ENCODE measurements at regions not wholly inside any gene's neighbourhood (a gene's known extent, or its start where the extent isn't known, plus 50 kb on each side); places are given as distances from the start of the nearest gene placed in this dataset.

DNA sequence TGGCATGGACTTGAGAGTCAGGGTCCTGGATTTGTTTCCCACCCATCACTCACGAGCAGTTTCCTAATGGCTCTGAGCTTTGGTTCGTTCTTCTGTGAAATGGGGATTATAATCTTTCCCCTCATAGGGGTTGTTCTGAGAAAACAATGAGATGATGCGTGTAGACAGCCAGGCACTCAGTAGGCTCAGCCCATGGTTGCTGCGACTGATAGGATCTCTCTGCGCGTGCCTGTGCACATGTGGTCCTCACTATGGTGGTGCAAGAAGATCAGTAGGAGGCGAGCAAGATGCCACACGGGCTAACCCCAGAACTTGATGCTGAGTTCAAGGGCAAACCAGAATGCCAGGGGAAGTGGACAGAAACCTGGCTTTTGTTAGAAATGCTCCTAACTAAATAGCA is 153.5 kb upstream of the KCNG1 start:
- TF ChIP-seq CTCF (IDR thresholded peaks at IDR 0.05), result no peak
- TF ChIP-seq MXI1 (IDR thresholded peaks at IDR 0.05; ENCODE audit: low read depth, low read length), result no peak
- no peak for TF ChIP-seq RCOR1 (IDR thresholded peaks at IDR 0.05; ENCODE audit: low read length)
- TF ChIP-seq NFIC (IDR thresholded peaks at IDR 0.05; ENCODE audit: borderline replicate concordance), result no peak
- no peak for TF ChIP-seq MEF2A (IDR thresholded peaks at IDR 0.05; ENCODE audit: borderline replicate concordance, low read depth)
- TF ChIP-seq CHD2 (IDR thresholded peaks at IDR 0.05; ENCODE audit: low read length, partially characterized antibody), result no peak
- TF ChIP-seq MAX (IDR thresholded peaks at IDR 0.05; ENCODE audit: low read depth), result no peak
- no peak for TF ChIP-seq GATA2 (CRISPR knock-in tag; IDR thresholded peaks at IDR 0.05)
- no peak for TF ChIP-seq TAF1 (IDR thresholded peaks at IDR 0.05; ENCODE audit: borderline replicate concordance, low read depth, low read length)
- TF ChIP-seq EP300 (IDR thresholded peaks at IDR 0.05; ENCODE audit: borderline replicate concordance in 1 of 2, low read depth in 1 of 2, low read length in 1 of 2), result no peak
- no peak for TF ChIP-seq GABPA (IDR thresholded peaks at IDR 0.05; ENCODE audit: low read depth)
- TF ChIP-seq POLR2AphosphoS5 (IDR thresholded peaks at IDR 0.05; ENCODE audit: low read depth, low read length), result no peak

Measured in SK-N-SH (cell line).